NB4 (cell line): ENCODE measurements at regions not wholly inside any gene's neighbourhood (a gene's known extent, or its start where the extent isn't known, plus 50 kb on each side); places are given as distances from the start of the nearest gene placed in this dataset.

ENCODE experiments used
- DNase-seq: peaks from one replicate; pipeline ENCODE4 v3.0.0; 2010; ENCODE audit warnings: low read depth
- H3K4me3 ChIP-seq: one replicate; pipeline ENCODE4 v1.5.1; 2011; ENCODE audit warnings: mild to moderate bottlenecking, low read depth, low read length, moderate library complexity
- MAX ChIP-seq: IDR thresholded peaks from 2 replicates; pipeline ENCODE4 v1.6.1; 2011; ENCODE audit warnings: low read depth, low read length
- MYC ChIP-seq: IDR thresholded peaks from 2 replicates; pipeline ENCODE4 v1.6.1; 2011; ENCODE audit warnings: low read depth, low read length
- POLR2A ChIP-seq: IDR thresholded peaks from 2 replicates; pipeline ENCODE4 v1.6.1; 2011; ENCODE audit warnings: mild to moderate bottlenecking; ENCODE audit not compliant: insufficient read length; ENCODE audit errors: extremely low read depth
- TF ChIP-seq, protein P1 (sequence below): IDR thresholded peaks from one replicate; pipeline ENCODE4 v1.5.1; 2012; ENCODE audit warnings: low read depth, low read length

- TF ChIP-seq MYC (no peak), POLR2A (no peak), MAX (no peak)
- TF ChIP-seq, protein P1, sequence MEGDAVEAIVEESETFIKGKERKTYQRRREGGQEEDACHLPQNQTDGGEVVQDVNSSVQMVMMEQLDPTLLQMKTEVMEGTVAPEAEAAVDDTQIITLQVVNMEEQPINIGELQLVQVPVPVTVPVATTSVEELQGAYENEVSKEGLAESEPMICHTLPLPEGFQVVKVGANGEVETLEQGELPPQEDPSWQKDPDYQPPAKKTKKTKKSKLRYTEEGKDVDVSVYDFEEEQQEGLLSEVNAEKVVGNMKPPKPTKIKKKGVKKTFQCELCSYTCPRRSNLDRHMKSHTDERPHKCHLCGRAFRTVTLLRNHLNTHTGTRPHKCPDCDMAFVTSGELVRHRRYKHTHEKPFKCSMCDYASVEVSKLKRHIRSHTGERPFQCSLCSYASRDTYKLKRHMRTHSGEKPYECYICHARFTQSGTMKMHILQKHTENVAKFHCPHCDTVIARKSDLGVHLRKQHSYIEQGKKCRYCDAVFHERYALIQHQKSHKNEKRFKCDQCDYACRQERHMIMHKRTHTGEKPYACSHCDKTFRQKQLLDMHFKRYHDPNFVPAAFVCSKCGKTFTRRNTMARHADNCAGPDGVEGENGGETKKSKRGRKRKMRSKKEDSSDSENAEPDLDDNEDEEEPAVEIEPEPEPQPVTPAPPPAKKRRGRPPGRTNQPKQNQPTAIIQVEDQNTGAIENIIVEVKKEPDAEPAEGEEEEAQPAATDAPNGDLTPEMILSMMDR = no peak
- H3K4me3 ChIP-seq = no peak overlapping the region
- DNase-seq = no peak
Observed at GRCh38 chr11:116256215-116256614, 516.6 kb downstream of the BUD13 start.

GRCh38 chr11:116255321-116255953 lies 517.4 kb downstream of the BUD13 start:
- no peak overlapping the region for H3K4me3 ChIP-seq
- no peak for DNase-seq
- TF ChIP-seq POLR2A = no peak
- TF ChIP-seq, protein P1 = no peak
- TF ChIP-seq MAX = no peak
- TF ChIP-seq MYC = no peak

DNA sequence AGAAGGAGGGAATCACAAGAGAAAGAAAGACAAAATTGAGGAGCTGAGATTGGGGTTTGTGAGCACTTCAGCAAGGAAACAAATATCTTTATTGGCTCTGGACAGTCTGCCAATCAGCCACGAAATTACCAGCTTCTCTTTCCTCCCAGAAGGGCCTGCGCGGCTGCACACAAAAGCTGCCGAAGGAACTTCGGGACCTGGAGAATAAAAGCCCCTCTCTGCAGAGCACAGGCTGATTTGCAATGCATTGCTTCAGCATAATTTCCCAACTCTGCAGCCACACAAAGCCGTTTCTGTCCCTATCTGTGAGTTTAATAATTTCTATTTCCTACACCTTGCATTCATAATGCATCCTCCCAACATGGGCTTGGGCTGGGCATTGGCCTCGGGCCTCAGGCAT lies 522.6 kb downstream of the BUD13 start:
- no peak overlapping the region for H3K4me3 ChIP-seq
- TF ChIP-seq POLR2A (no peak), MYC (no peak), MAX (no peak)
- TF ChIP-seq, protein P1 = no peak
- no peak for DNase-seq

GRCh38 chr11:116249561-116249960 lies 523.2 kb downstream of the BUD13 start:
- TF ChIP-seq MAX = no peak
- TF ChIP-seq, protein P1 = peak; percentile 13
- DNase-seq = no peak
- no peak overlapping the region for H3K4me3 ChIP-seq

DNA sequence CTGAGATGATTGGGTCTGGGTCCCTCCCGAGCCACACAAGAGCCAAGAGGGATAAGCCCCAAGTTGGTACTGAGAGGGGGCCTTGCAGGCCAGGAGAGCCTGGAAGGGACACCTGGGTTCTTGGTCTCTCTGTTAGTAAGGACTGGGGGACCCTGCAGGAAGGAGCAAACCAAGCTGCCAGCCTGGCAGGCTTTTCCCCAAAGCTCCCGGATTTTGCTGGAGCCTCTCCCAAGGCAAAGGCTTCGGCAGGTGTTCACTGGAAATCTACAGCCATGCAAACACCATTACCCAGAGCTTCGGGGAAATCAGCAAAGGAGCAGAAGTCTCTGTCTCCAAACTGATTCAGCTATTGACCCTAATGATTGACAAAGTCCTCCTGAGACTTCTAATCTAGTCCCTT lies 527.9 kb downstream of the BUD13 start:
- H3K4me3 ChIP-seq = no peak overlapping the region
- no peak for DNase-seq
- TF ChIP-seq POLR2A = no peak
- TF ChIP-seq MAX = no peak
- TF ChIP-seq, protein P1 = no peak
- TF ChIP-seq MYC = no peak

DNA sequence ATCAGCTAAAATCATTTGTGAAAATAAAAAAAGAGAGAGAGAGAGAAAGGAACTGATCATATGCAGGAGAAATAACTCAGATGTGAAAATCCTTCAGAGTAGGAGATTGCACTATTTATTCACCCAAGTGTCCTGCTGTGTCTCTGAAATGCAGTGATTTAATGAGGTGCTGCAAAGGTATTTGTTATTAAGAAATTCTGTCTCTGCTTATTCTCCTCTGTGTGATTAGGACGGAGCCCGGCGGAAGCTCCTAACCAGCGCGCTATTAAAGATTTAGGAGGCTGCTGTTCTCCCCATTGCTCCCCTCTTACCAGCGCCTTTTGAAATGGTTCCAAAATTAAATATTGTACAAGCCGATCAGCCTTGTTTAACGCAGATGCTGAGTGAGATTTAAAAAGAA lies 528.3 kb downstream of the BUD13 start:
- no peak for DNase-seq
- TF ChIP-seq MYC (no peak), MAX (no peak), POLR2A (no peak)
- TF ChIP-seq, protein P1 = no peak
- H3K4me3 ChIP-seq = no peak overlapping the region
